HG02970 (cell line): ENCODE measurements at regions not wholly inside any gene's neighbourhood (a gene's known extent, or its start where the extent isn't known, plus 50 kb on each side); places are given as distances from the start of the nearest gene placed in this dataset.
A peak's percentile ranks its signal among the peaks of the same experiment; 100 is the strongest.
"Not testable (repeated sequence)": the region's sequence is repeated elsewhere in the genome, so short reads cannot be mapped to it uniquely, and the experiment has no call there.

Source experiments
- ATAC-seq: cut with Tn5 transposase; IDR thresholded peaks from one replicate; pipeline ENCODE4 v1.9.1; 2021; ENCODE audit warnings: mild to moderate bottlenecking, moderate library complexity, moderate number of reproducible peaks; ENCODE audit not compliant: unreplicated experiment, low FRiP score

- no peak for ATAC-seq
These were observed 133.5 kb upstream of the KRAS start for GRCh38 chr12:25384038-25384892.

- ATAC-seq, result no peak
These were observed 131.8 kb upstream of the KRAS start for GRCh38 chr12:25382311-25383106.

GRCh38 chr12:25377469-25378177 lies 126.9 kb upstream of the KRAS start:
- no peak for ATAC-seq

- ATAC-seq, result no peak
These were observed 126.3 kb upstream of the KRAS start for GRCh38 chr12:25376985-25377384.

GRCh38 chr12:25376407-25376806 lies 125.7 kb upstream of the KRAS start:
- ATAC-seq, result no peak

- no peak for ATAC-seq
These were observed 122.5 kb upstream of the KRAS start for GRCh38 chr12:25372969-25373817.

- no peak for ATAC-seq
These were observed 121.3 kb upstream of the KRAS start for GRCh38 chr12:25372002-25372401.

GRCh38 chr12:25368557-25368956 lies 117.8 kb upstream of the KRAS start:
- no peak for ATAC-seq

GRCh38 chr12:25366122-25366521 lies 115.4 kb upstream of the KRAS start:
- ATAC-seq, result no peak

GRCh38 chr12:25365340-25365730 lies 114.6 kb upstream of the KRAS start:
- no peak for ATAC-seq

- ATAC-seq, result peak; percentile 74
These were observed 114.0 kb upstream of the KRAS start for GRCh38 chr12:25364529-25365339.

- no peak for ATAC-seq
These were observed 111.9 kb upstream of the KRAS start for GRCh38 chr12:25362646-25363045.

GRCh38 chr12:25361511-25361910 lies 110.8 kb upstream of the KRAS start:
- no peak for ATAC-seq

GRCh38 chr12:25357595-25357994 lies 106.9 kb upstream of the KRAS start:
- ATAC-seq, result no peak

- ATAC-seq, result not testable (repeated sequence)
These were observed 102.2 kb upstream of the KRAS start for GRCh38 chr12:25352942-25353341.

- no peak for ATAC-seq
These were observed 101.6 kb upstream of the KRAS start for GRCh38 chr12:25352083-25352918.

GRCh38 chr12:25348593-25348895 lies 97.8 kb upstream of the KRAS start:
- ATAC-seq, result no peak

- ATAC-seq, result no peak
These were observed 97.2 kb upstream of the KRAS start for GRCh38 chr12:25347716-25348592.
